CD4-positive, CD25-positive, alpha-beta regulatory T cell (primary cell): ENCODE measurements at regions not wholly inside any gene's neighbourhood (a gene's known extent, or its start where the extent isn't known, plus 50 kb on each side); places are given as distances from the start of the nearest gene placed in this dataset.
A peak's percentile ranks its signal among the peaks of the same experiment; 100 is the strongest.

Experiments
- ATAC-seq, 2 donors: fragments of 150-1000 bp; cut with Tn5 transposase; one replicate each; pipeline ENCODE4 v1.10.0; 2021; ENCODE audit warnings: low read depth in 2 of 2, moderate number of reproducible peaks in 2 of 2, moderate library complexity in 1 of 2
- DNase-seq, 3 donors: peaks; one replicate each; pipeline versions ENCODE4 v3.0.0 to v3.0.0-alpha.2; 2012 to 2022; ENCODE audit warnings: mixed read lengths in 1 of 3
- H3K27ac ChIP-seq: one replicate; pipeline ENCODE4 v1.7.0; 2013; ENCODE audit warnings: mild to moderate bottlenecking, low read length; ENCODE audit not compliant: insufficient read depth, poor library complexity, severe bottlenecking
- H3K27me3 ChIP-seq: one replicate; pipeline ENCODE4 v1.7.0; 2013; ENCODE audit warnings: low read length; ENCODE audit not compliant: control insufficient read depth, insufficient read depth
- H3K36me3 ChIP-seq: one replicate; pipeline ENCODE4 v1.7.0; 2013; ENCODE audit warnings: mild to moderate bottlenecking, low read length, moderate library complexity; ENCODE audit not compliant: control insufficient read depth, insufficient read depth
- H3K4me1 ChIP-seq: 2 replicates; pipeline ENCODE4 v1.7.0; 2013; ENCODE audit warnings: mild to moderate bottlenecking, low read length; ENCODE audit not compliant: insufficient read depth, control insufficient read depth, poor library complexity, severe bottlenecking
- H3K4me3 ChIP-seq: one replicate; pipeline ENCODE4 v1.7.0; 2013; ENCODE audit warnings: low read depth, mild to moderate bottlenecking, low read length, moderate library complexity
- H3K9me3 ChIP-seq, 2 experiments: 1 replicate in 1 of 2; 2 replicates in 1 of 2; pipeline ENCODE4 v1.7.0; 2013; ENCODE audit warnings: low read length in 2 of 2, mild to moderate bottlenecking in 1 of 2, moderate library complexity in 1 of 2; ENCODE audit not compliant: control insufficient read depth in 2 of 2
- H3K27ac Mint-ChIP-seq, 3 donors: one replicate each; pipeline ENCODE4 v1.8.0; 2020 to 2022; ENCODE audit warnings: mild to moderate bottlenecking in 3 of 3, mixed read lengths in 3 of 3, moderate library complexity in 2 of 3
- H3K27me3 Mint-ChIP-seq: one replicate; pipeline ENCODE4 v1.8.0; 2022; ENCODE audit warnings: mild to moderate bottlenecking, mixed read lengths
- H3K36me3 Mint-ChIP-seq: one replicate; pipeline ENCODE4 v1.8.0; 2020; ENCODE audit warnings: mixed read lengths
- H3K4me1 Mint-ChIP-seq, 4 donors: one replicate each; pipeline ENCODE4 v1.8.0; 2020 to 2022; ENCODE audit warnings: mixed read lengths in 4 of 4, mild to moderate bottlenecking in 1 of 4
- H3K4me3 Mint-ChIP-seq, 4 donors: one replicate each; pipeline ENCODE4 v1.8.0; 2020 to 2022; ENCODE audit warnings: mild to moderate bottlenecking in 4 of 4, mixed read lengths in 4 of 4, moderate library complexity in 3 of 4
- H3K9me3 Mint-ChIP-seq, 7 donors: one replicate each; pipeline ENCODE4 v1.8.0; 2020 to 2022; ENCODE audit warnings: mixed read lengths in 7 of 7, mild to moderate bottlenecking in 3 of 7, moderate library complexity in 2 of 7

- Histone ChIP-seq H3K36me3 (no peaks in the 10 kb centered on the region), H3K4me1 (peaks cover 3% of the 10 kb centered on the region), H3K27ac (no peak overlapping the region), H3K9me3 (no peaks in the 10 kb centered on the region), H3K27me3 (no peaks in the 10 kb centered on the region), H3K4me3 (no peak overlapping the region)
- H3K27me3 Mint-ChIP-seq: peaks cover 4% of the 10 kb centered on the region
- no peak for ATAC-seq
- peak overlapping the region in 1 of 3 donors; percentile 38 for H3K27ac Mint-ChIP-seq
- no peak overlapping the region for H3K4me3 Mint-ChIP-seq
- no peaks in the 10 kb centered on the region for H3K36me3 Mint-ChIP-seq
- DNase-seq: no peak
- peaks cover 2 to 11% (median 4%) of the 10 kb centered on the region in 4 donors for H3K4me1 Mint-ChIP-seq
- no peaks in the 10 kb centered on the region for H3K9me3 Mint-ChIP-seq
These were observed 137.8 kb downstream of the KLF13 start for GRCh38 chr15:31464216-31465082.

GRCh38 chr15:31465083-31465955 is 138.7 kb downstream of the KLF13 start:
- H3K4me1 ChIP-seq: no peaks in the 10 kb centered on the region
- no peak overlapping the region for H3K4me3 Mint-ChIP-seq
- H3K36me3 ChIP-seq: no peaks in the 10 kb centered on the region
- no peaks in the 10 kb centered on the region for H3K9me3 ChIP-seq
- peaks cover 4% of the 10 kb centered on the region for H3K27me3 Mint-ChIP-seq
- peaks cover 0 to 7% (median 1%) of the 10 kb centered on the region in 4 donors for H3K4me1 Mint-ChIP-seq
- no peaks in the 10 kb centered on the region for H3K36me3 Mint-ChIP-seq
- no peak for DNase-seq
- H3K27ac Mint-ChIP-seq: peak overlapping the region in 2 of 3 donors; percentile 34 to 38
- no peak for ATAC-seq
- H3K9me3 Mint-ChIP-seq: no peaks in the 10 kb centered on the region
- no peak overlapping the region for H3K27ac ChIP-seq
- H3K4me3 ChIP-seq: no peak overlapping the region
- H3K27me3 ChIP-seq: no peaks in the 10 kb centered on the region

- DNase-seq (no peak), ATAC-seq (no peak)
- Mint-ChIP-seq H3K27me3 (peaks cover 3% of the 10 kb centered on the region), H3K4me3 (no peak overlapping the region), H3K36me3 (no peaks in the 10 kb centered on the region), H3K9me3 (peaks cover 0 to 2% (median 0%) of the 10 kb centered on the region in 7 donors), H3K4me1 (peaks cover 0 to 15% (median 3%) of the 10 kb centered on the region in 4 donors), H3K27ac (no peak overlapping the region)
- Histone ChIP-seq H3K4me1 (peaks cover 6% of the 10 kb centered on the region), H3K4me3 (no peak overlapping the region), H3K9me3 (no peaks in the 10 kb centered on the region), H3K27me3 (no peaks in the 10 kb centered on the region), H3K27ac (no peak overlapping the region), H3K36me3 (no peaks in the 10 kb centered on the region)
These were observed 140.7 kb downstream of the KLF13 start for GRCh38 chr15:31467361-31467760.

GRCh38 chr15:31468911-31469785 is 142.5 kb downstream of the KLF13 start:
- ATAC-seq (no peak), DNase-seq (no peak)
- Histone ChIP-seq H3K27ac (no peak overlapping the region), H3K9me3 (no peaks in the 10 kb centered on the region), H3K4me3 (no peak overlapping the region), H3K4me1 (peaks cover 24% of the 10 kb centered on the region), H3K27me3 (no peaks in the 10 kb centered on the region), H3K36me3 (no peaks in the 10 kb centered on the region)
- H3K27ac Mint-ChIP-seq: no peak overlapping the region
- no peak overlapping the region for H3K4me3 Mint-ChIP-seq
- peaks cover 0 to 2% (median 0%) of the 10 kb centered on the region in 7 donors for H3K9me3 Mint-ChIP-seq
- H3K27me3 Mint-ChIP-seq: no peaks in the 10 kb centered on the region
- peaks cover 16 to 33% (median 21%) of the 10 kb centered on the region in 4 donors for H3K4me1 Mint-ChIP-seq
- no peaks in the 10 kb centered on the region for H3K36me3 Mint-ChIP-seq

- H3K27ac ChIP-seq: no peak overlapping the region
- Mint-ChIP-seq H3K4me1 (peaks cover 21 to 39% (median 27%) of the 10 kb centered on the region in 4 donors), H3K9me3 (peaks cover 0 to 2% (median 0%) of the 10 kb centered on the region in 7 donors), H3K27me3 (no peaks in the 10 kb centered on the region), H3K4me3 (no peak overlapping the region), H3K36me3 (no peaks in the 10 kb centered on the region), H3K27ac (peak overlapping the region in 1 of 3 donors; percentile 31)
- peaks cover 25% of the 10 kb centered on the region for H3K4me1 ChIP-seq
- no peak for ATAC-seq
- H3K4me3 ChIP-seq: no peak overlapping the region
- no peaks in the 10 kb centered on the region for H3K27me3 ChIP-seq
- H3K36me3 ChIP-seq: no peaks in the 10 kb centered on the region
- H3K9me3 ChIP-seq: no peaks in the 10 kb centered on the region
- DNase-seq: no peak
These were observed 143.3 kb downstream of the KLF13 start for GRCh38 chr15:31469786-31470525.

GRCh38 chr15:31470756-31471155 is 144.1 kb downstream of the KLF13 start:
- Mint-ChIP-seq H3K36me3 (no peaks in the 10 kb centered on the region), H3K27ac (peak overlapping the region in 2 of 3 donors; percentile 15 to 53), H3K4me3 (no peak overlapping the region), H3K27me3 (no peaks in the 10 kb centered on the region), H3K9me3 (peaks cover 0 to 2% (median 0%) of the 10 kb centered on the region in 7 donors), H3K4me1 (peaks cover 21 to 44% (median 31%) of the 10 kb centered on the region in 4 donors)
- Histone ChIP-seq H3K36me3 (no peaks in the 10 kb centered on the region), H3K9me3 (no peaks in the 10 kb centered on the region), H3K27ac (no peak overlapping the region), H3K4me3 (no peak overlapping the region), H3K4me1 (peaks cover 25% of the 10 kb centered on the region), H3K27me3 (no peaks in the 10 kb centered on the region)
- ATAC-seq: no peak
- no peak for DNase-seq
